ENCODE measurements at regions not wholly inside any gene's neighbourhood (a gene's known extent, or its start where the extent isn't known, plus 50 kb on each side); places are given as distances from the start of the nearest gene placed in this dataset.
"Not testable (repeated sequence)": the region's sequence is repeated elsewhere in the genome, so short reads cannot be mapped to it uniquely, and the experiment has no call there.

DNA sequence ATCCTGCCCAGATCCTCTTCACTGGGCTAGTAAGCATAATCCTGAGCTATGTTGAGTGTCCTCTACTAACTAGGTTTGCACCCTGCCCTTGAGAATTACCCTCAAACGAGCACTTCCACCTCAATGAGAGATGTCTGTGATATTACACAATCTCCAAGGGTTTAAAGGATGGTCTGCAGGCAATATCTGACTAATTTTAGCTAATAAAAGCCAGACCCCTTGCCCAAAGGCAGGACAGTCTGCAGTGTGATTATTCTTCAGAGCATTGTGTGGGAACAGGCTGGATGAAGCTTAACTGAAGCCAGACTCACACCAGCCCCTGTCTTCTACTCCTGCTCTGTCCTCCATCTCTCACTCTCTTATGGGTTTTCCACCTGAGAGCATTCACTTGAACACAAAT lies 544.9 kb upstream of the DDX18 start:
- no peak for DNase-seq

DNA sequence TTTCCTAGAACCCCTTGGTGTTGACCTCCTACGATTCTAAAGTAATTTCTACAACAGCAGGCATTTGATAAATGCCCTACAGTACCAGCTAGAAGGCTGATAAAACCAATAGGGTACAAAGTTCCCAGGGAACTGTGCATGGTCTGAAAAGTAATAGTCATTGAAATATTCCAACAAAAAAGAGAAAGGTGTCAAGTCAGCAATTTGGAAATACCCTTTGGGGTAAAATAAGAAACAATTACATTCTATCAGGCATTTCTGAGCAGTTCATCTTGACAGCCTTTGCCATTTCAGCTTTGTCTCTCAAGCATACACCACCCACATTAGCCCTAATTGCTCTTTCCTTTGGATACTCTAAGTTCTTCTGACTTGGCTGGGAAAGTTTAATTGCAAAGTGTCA lies 542.9 kb upstream of the DDX18 start:
- DNase-seq = no peak

DNA sequence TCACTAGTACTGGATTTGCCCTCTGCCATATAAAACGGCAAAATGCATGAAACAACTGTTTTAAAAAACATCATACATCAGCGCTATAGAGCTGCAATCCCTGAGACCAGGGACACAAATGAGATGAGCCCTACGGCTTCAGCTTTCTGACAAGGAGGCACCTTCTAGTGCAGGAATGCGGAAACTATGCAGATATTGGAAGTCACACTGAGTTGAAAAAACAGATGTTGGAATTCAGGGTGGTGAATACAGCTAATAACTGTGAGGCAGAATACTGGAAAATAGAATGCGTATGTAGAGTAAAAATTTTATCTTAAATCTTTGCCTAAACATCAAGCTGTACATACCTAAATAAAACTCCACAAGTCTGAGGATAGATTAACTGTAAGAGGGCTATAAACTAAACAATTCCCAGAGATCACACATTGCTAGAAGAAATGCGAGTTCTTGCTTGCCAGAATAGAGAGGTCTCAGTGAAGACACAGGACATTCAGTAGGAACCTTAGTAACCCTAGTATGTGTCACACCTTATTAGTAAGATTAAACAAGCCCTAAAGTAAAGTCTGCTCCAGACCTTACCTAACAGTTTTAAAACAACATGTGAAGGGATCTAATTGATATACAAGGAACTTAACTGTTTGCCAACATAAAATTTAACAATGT lies 541.4 kb upstream of the DDX18 start:
- no peak for DNase-seq

DNA sequence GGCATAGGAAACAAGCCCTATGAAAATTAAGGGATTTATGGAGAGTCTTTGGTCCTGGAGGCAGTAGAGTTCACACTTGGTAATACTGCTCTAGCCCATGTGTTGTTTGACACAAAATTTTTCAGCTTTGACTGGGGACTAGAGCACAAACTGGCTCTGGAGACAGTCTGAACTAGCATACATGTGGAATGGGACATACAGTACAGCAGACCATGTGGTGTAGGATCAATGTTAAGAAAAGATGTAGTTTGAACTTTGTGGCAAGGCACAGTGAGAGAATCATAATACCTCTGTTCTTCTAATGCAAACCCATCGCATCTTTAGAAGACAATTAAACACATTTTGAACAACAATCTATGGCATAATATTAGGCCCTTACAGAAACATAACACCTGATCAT lies 521.5 kb upstream of the DDX18 start:
- no peak for DNase-seq

DNA sequence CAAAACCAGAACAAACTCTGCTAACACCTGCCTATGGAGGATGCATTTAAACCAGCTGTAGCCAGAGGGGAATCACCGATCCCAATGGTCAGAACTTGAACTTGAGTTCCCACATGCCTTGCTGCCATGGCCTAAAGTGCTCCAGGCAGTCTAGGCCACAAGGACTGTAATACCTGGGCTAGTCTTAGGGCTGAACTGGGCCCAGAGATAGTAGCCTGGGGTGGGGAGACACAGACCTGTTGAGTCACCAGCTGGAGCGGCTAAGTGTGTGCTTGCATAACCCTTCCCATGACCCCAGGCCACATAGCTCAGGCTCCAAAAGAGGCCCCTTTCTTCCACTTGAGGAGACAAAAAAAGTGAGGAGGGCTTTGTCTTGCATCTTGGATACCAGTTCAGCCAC lies 515.0 kb upstream of the DDX18 start:
- DNase-seq = no peak

DNA sequence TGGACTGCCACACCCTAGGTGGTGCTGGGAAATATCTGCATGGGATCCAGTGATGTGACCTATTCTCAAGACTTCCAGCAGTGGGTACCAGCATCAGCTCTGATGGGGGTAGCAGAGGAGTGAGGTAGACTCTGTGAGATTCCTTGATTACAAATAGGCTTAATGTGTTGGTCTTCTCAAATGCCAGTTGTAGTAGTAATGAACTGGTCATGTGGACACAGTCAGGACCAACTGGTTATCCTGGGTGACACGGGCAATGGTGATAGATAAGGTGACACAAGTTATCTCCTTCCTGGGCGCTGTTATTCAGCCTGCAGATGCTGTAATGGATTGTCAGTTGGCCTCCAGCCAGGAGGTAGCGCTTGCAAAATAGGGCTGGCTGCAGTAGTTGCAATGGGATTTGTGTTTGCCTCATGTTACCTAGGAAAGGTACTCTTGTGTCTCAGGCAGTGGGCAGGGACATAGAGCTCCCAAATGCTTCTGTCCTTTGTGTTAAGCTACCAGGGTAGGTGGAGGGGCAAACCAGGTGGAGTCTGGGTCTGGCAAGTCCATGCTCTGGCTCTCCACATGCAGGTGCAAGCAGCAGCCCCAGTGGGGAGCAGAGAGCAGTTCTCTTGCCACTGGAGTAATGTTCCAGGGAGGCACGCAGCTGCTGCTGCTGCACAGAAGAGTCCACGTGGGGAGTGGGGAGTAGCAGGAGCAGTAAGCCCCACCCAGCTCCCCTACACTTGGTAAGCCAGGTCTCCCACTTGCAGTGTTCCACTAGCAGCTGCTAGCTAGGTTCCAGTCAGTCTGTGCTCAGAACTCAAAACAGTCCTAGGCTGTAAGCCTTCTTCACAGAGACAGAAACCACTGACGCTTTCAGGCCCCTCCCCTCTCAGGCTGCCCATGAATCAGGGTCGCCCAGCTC lies 505.4 kb upstream of the DDX18 start:
- DNase-seq = no peak

DNA sequence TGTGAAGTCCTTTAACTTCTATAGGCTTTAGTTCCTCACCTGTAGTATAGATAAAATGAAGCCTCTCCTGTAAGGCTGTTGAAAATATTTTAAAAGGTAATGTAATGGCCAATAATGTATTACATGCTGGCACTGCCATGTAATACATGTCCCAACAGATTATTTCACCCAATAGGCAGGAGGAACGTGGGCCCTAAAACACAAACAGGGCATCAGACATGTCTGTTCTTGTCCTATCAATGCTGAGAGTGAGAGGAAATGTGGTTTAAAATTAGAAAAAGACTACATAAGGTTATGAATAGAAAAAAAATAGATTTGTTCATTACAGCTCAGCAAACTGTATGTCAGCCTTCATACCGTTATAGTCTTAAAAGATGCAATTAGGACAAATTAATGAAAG lies 492.7 kb upstream of the DDX18 start:
- DNase-seq = no peak

DNA sequence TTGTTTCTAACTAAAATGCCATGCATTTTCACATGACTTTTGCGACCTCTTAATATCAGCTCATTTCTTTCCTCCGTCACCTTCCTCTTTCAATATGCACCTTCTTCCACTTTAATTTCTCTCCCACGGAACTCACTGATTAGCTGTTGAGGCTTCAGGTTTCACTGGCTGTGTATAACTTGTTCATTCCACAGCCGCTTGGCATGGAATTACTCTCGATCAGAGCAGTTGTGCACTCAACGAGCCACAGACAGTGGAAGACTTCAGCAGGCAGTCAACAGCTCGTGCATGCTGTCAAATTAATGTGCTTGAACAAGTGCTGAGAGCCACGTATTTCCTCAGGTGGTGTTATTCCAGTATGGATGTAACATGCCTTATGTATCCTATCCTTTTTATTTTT lies 491.2 kb upstream of the DDX18 start:
- no peak for DNase-seq

DNA sequence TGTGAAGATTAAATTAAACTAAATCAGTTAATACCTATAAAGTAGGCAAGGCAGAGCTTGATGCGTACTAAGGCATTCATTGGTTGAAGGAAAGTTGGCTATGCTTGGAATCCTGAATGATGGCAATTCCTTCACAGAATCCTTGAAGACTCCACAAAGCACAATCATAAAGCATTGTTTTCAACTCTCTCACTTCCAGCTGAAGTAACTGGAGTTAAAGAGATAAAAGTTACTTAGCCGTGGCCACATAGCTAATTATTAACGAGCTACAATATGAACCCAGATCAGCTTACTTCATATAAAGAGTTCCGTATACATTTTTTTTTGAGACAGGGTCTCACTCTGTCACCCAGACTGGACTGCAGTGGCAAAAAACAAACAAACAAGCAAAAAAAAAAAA lies 483.9 kb upstream of the DDX18 start:
- DNase-seq = no peak

DNA sequence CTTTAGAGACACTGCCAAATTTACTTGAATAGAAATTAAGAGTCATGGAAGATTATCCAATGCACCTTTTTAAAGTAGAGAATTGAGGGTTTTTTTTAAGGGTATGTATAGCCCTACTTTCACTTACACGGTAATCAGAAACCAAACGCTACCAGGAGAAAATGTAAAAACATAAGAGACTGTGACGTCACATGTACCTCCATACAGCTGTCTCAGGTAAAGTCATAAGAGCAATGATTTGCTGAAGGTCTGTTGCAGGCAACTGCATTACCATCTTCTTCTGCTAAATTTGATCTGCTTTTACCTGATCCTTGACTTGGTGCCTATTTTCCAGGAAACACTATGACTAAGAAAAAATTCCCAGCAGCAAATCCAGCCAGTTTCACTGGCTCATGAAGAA lies 478.5 kb upstream of the DDX18 start:
- DNase-seq = no peak

DNA sequence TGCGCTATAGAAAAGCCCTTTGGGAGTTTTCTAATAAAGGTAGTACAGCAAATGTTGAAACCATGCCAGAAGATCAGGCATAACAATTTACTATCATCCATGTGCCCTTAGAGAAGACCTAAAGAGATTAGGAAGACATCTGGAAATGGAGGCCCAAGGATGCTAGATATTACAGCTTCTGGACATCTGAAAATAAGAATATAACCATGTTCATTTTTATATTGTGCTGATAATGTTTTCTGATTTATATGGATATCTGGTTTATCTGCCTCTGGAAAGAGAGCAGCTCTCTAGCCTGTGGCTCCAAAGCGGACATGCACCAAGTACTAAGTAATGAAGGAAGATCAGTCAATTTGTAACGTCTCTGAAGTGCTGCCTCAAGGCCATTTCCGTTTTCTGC lies 478.0 kb upstream of the DDX18 start:
- no peak for DNase-seq

DNA sequence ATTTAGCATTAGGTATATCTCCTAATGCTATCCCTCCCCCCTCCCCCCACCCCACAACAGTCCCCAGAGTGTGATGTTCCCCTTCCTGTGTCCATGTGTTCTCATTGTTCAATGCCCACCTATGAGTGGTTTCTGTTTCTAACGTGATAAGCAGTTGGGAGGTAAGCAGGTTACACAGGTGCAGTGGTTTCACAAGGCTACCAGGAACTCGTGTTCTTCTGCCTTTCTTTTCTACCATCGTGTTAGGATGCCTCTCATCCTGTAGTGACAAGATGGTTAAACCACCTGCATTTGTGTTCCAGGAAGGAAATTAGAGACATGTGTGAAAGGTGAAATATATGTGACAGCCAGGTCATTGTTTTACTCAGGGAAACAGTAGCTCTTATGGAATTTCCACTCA lies 476.5 kb upstream of the DDX18 start:
- not testable (repeated sequence) for DNase-seq

DNA sequence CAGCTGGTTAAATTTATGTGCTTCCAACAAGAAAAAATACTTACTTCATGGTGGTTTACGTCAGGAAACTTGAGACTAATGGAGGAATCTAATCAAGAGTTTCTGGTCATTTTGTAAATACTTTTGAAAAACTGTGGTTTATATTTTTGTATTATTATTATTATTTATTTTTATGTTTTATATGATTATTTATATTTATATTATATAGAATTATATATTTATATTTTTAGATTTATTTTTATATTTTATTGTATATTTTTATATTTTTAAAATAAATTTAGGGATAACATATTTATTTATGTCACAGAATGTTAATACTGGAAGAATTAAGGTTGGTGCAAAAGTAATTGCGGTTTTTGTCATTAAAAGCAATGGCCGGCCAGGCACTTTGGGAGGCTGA lies 474.5 kb upstream of the DDX18 start:
- no peak for DNase-seq

DNA sequence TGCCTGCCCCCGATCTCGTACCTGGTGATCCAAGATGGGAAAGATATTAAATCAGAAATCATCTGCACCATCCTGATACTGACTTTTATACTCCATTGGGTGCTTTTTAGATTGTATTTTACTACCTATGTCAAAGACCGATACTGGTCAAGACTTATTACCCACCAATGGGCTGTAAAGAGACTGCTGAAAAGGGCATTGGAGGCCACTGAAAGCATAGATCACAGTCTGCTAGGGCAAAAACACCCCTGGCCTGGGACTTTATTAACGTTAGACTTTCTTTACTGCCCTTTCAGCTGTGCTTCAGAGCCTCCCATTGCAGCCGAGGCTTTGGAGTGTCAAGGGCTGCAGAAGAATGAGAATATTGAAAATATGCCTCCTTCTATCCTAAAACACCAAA lies 472.8 kb upstream of the DDX18 start:
- no peak for DNase-seq

DNA sequence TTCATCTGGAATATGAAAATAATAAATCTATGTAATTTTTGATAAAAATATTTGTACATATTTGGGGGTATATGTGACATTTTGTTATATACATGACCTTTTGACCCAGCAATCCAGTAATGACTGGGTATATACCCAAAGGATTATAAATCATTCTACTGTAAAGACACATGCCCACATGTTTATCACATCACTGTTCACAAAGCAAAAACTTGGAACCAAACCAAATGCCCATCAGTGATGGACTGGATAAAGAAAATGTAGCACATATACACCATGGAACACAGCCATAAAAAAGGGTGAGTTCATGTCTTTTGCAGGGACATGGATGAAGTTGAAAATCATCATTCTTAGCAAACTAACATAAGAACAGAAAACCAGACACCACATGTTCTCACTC lies 472.1 kb upstream of the DDX18 start:
- DNase-seq = no peak

DNA sequence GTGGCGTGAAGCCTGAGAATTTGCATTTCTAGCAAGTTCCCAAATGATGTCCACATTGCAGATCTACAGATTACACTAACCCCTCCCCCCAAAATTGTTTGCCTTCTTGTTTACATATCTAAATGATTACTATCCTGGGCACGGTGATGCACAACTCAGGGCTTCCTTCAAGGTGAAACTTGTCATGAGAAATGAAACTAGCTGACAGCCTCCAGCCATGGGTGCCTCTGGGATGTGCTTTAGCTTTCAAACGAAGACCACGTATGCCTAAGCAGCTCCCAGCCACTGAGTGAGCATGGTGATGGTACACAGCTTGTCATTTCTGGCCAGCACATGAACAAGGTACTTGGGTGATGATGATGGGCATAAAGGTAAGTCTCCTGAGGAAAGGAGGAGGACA lies 464.8 kb upstream of the DDX18 start:
- DNase-seq = no peak

DNA sequence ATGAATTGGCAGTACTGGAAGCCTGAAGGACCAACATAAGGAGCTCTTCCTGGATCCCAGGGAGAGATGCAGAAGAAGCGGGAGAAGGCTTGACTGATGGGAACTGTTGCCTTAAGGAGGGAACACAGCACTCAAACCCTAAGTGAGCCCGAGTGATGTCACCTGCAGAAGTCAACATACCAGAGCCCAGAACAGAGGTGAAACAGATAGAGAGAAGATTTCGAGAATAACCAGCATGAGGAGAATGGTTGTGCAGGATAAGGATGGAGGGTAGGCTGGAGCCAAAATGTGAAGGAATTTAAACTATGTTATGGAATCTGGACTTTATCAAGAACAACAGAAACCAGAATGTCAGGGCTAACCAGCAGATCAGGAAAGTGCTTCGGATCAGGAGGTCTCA lies 463.1 kb upstream of the DDX18 start:
- DNase-seq = no peak

DNA sequence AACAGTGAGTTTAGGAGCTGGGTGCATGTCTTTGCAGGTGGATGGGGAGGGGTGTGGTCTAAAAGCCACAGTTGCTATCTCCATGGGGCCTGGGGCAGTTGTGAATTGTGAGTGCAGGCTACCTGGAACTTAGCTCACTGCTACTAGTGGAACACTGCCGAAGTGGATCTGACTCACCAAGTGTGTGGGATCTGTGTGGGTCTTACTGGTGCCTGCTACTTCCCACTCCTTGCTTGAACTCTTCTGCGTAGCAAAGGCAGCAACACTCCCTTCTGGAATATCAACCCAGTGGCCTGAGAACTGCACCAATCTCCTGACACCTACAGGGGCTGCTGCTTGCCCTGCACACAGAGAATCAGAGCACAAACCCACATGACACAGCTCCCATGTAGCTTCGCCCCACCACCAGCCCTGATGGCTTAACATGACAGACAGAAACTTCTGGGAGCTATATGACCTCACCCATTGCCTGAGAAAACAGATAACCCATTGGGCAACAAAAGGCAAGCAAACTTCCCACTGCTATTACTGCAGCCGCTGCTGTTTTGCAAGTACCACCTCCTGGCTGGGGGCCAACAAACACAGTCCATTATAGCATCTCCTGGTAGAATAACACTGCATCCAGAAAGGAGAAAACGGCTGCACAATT lies 455.1 kb upstream of the DDX18 start:
- DNase-seq = no peak

DNA sequence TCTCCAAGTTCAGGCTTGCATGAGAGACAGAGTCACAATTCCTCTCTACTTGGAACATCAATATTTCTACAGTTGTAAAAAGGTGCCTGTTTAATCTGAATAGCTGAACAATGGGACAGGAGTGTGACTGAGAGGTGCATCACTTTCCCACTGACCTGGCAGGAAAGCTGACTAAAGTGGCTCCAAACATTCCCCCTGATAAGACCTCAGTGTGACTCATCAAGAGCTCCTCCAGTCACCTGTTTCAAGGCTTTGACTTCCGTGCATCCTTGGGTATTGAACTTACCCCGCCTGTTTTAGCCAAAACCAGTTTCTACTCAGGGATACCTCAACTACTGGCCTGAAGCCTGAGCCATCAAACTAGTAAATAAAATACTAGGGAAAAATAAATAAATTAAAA lies 453.9 kb upstream of the DDX18 start:
- no peak for DNase-seq

DNA sequence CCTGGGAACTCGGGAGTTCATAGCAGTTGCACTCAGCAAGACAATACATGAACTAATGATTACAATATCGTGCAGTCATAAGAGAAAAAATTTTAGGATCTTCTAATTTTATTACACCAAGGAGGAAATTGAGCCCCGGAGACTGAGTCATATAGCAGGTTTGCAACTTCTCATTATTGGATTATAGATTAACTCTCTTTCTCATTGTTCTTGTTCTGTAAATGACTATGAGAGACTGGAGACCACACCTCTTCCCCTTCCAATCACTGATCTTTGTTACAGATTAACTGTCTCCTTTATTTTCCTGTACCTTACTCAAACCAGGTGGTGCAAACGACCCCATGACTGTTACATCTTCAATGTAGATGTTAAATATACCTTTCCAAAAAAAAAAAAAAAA lies 435.8 kb upstream of the DDX18 start:
- no peak for DNase-seq

DNA sequence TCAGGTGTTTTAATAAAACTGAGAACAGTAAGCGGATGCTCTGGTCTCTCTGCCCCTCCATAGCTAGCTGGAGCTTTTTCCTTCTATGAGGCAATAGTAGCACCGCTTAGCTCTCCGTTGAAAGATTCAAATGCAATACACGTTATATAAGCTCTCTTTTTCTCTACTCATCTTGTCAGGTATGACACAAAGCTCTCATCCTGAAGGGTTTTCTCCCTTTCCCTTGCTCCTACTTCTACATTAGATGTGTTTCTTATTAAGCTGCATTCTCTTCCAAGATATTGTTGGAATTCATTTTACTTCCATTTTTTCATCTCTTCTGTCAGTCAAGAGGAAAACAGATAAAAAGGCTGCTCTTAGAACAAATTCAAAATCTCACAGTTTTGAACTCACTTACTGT lies 434.6 kb upstream of the DDX18 start:
- DNase-seq = no peak

DNA sequence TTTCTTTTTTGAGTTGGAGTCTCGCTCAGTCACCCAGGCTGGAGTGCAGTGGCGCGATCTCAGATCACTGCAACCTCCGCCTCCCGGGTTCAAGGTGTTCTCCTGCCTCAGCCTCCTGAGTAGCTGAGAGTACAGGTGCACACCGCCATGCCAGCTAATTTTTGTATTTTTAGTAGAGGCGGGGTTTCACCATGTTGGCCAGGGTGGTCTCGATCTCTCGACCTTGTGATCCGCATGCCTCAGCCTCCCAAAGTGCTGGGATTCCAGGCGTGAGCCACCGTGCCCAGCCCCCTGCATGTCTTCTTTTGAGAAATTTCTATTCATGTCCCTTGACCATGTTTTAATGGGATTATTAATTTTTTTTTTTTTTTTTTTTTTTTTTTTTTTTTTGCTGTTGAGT lies 430.5 kb upstream of the DDX18 start:
- not testable (repeated sequence) for DNase-seq

DNA sequence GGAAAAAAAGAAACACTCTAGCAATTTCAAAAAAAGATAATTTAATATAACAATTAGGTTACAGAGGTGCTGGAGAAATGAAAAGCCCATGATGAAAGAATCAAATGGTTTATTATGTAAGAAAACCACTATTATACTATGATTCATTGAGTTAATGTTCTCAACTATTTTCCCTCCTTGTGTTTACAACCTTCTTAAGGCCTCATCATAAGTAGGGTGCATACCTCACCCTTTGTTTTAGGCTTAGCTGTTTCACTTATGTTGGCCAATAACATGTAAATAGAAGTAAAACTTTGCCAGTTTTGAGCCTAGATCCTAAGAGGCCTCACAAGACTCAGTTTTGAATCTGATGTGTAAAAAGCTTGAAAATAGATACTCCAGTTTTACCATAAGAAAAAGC lies 418.3 kb upstream of the DDX18 start:
- DNase-seq = no peak

DNA sequence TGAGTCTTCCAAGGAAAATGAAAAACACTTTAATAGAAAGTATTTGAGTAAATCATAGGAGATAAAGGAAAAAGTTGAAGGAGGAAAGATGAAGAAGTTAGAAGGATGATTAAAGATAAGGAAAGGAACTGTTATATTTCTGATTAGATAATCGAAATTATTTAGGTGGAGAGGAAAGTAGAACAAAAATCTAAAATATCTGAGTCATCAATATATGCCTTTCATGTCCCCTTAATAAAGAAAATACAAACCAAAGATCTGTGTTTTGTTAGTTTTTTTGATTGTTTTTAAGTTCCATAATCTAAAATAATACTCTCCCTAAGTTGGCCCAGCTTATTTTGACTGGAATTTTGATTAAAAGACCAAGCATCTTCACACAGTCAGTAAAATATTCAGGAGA lies 412.9 kb upstream of the DDX18 start:
- no peak for DNase-seq

All from GDM1 (cell line).